Transverse colon (tissue), 4 donors: ENCODE measurements at regions not wholly inside any gene's neighbourhood (a gene's known extent, or its start where the extent isn't known, plus 50 kb on each side); places are given as distances from the start of the nearest gene placed in this dataset.

Experiments
- DNase-seq: peaks from one replicate; pipeline ENCODE4 v3.0.0-alpha.2; 2019
- H3K27ac ChIP-seq, 4 donors: fragments of 200-600 bp; sonication (generic); 2 replicates each; pipeline ENCODE4 v1.5.1; 2016 to 2018; ENCODE audit warnings: inconsistent platforms in 4 of 4
- H3K27me3 ChIP-seq: fragments of 200-600 bp; sonication (generic); 2 replicates; pipeline ENCODE4 v1.5.1; 2017; ENCODE audit warnings: inconsistent platforms
- H3K36me3 ChIP-seq, 4 donors: fragments of 200-600 bp; sonication (generic); 2 replicates each; pipeline ENCODE4 v1.5.1; 2017 to 2019; ENCODE audit warnings: inconsistent platforms in 4 of 4
- H3K4me1 ChIP-seq, 4 donors: fragments of 200-600 bp; sonication (generic); 2 replicates each; pipeline ENCODE4 v1.5.1; 2017 to 2020; ENCODE audit warnings: inconsistent platforms in 4 of 4
- H3K4me3 ChIP-seq, 4 donors: fragments of 200-600 bp; sonication (generic); 1 replicate in 1 of 4; 2 replicates in 3 of 4; pipeline versions ENCODE4 v1.5.1 to v1.6.1; 2017 to 2019; ENCODE audit warnings: inconsistent platforms in 4 of 4
- H3K9me3 ChIP-seq, 2 donors: fragments of 200-600 bp; sonication (generic); 2 replicates each; pipeline ENCODE4 v1.5.1; 2017 to 2019; ENCODE audit warnings: inconsistent platforms in 2 of 2
- EP300 ChIP-seq: sonication (generic); formaldehyde crosslinking; IDR thresholded peaks from one replicate; pipeline ENCODE4 v1.6.1; 2017; ENCODE audit warnings: antibody characterized with exemption, low read depth
- POLR2A ChIP-seq: fragments of 450-650 bp; IDR thresholded peaks from one replicate; pipeline ENCODE4 v1.6.1; 2016; ENCODE audit warnings: antibody characterized with exemption, mild to moderate bottlenecking, moderate library complexity
- POLR2AphosphoS5 ChIP-seq, 3 donors: sonication (generic); formaldehyde crosslinking; IDR thresholded peaks; one replicate each; pipeline ENCODE4 v1.6.1; 2016; ENCODE audit warnings: antibody characterized with exemption in 3 of 3
- WGBS, 2 donors: methylation state at CpG; one replicate each; pipeline ENCODE4 v1.1.5; 2018; ENCODE audit warnings: low coverage in 1 of 2; 5-methylcytosine and 5-hydroxymethylcytosine counted together
- in situ Hi-C, 4 donors: fragments of 200-750 bp; cut with MboI; loops; one replicate each; pipeline versions ENCODE4 v1.15.0 to v1.15.1; 2017; ENCODE audit warnings: low sequenced_read_pairs in 3 of 4, low pct_ligation_motif_present in 1 of 4, low pct_unique_long_range_greater_than_20kb in 1 of 4
- intact Hi-C: fragments of 100-400 bp; cut with DNase I; formaldehyde crosslinking; loops from one replicate; pipeline ENCODE4 v1.15.1; 2023; ENCODE audit warnings: low total_unique reads
- TF ChIP-seq, protein P1 (sequence below), 5 experiments: fragments of 200-600 bp in 3 of 5; fragments of 450-650 bp in 2 of 5; sonication (generic) in 3 of 5; IDR thresholded peaks; 1 replicate in 2 of 5; 2 replicates in 3 of 5; pipeline ENCODE4 v1.5.1; 2016 to 2017; ENCODE audit warnings: antibody characterized with exemption in 5 of 5, inconsistent platforms in 3 of 5, mild to moderate bottlenecking in 2 of 5, moderate library complexity in 1 of 5

DNA sequence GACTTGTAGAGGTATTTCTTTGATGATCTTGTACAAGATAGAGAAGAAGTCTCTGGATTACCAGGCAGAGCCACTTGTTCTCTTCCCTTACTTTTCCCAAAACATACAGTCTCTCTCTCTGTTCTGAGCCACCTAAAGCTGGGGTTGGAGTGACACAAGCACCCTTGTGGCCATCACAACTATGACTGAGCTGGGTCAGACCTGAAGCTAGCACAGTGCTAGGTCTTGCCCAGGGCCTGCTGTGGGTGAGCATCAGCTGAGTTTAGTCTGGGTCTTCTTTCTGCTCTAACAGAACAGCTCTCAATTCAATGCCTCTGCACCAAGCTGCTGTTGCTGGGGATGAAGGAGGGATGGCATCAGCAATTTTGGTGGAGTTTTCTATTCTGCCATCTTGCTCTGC lies 110.2 kb downstream of the HTR1B start:
- intact Hi-C loops, result no loop called here
- Histone ChIP-seq H3K4me1 (no peaks in the 10 kb centered on the region), H3K27me3 (no peaks in the 10 kb centered on the region), H3K36me3 (no peaks in the 10 kb centered on the region), H3K4me3 (no peak overlapping the region), H3K9me3 (no peaks in the 10 kb centered on the region), H3K27ac (no peak overlapping the region)
- in situ Hi-C loops, result no loop called here
- DNase-seq, result no peak
- TF ChIP-seq EP300, result no peak
- TF ChIP-seq, protein P1, sequence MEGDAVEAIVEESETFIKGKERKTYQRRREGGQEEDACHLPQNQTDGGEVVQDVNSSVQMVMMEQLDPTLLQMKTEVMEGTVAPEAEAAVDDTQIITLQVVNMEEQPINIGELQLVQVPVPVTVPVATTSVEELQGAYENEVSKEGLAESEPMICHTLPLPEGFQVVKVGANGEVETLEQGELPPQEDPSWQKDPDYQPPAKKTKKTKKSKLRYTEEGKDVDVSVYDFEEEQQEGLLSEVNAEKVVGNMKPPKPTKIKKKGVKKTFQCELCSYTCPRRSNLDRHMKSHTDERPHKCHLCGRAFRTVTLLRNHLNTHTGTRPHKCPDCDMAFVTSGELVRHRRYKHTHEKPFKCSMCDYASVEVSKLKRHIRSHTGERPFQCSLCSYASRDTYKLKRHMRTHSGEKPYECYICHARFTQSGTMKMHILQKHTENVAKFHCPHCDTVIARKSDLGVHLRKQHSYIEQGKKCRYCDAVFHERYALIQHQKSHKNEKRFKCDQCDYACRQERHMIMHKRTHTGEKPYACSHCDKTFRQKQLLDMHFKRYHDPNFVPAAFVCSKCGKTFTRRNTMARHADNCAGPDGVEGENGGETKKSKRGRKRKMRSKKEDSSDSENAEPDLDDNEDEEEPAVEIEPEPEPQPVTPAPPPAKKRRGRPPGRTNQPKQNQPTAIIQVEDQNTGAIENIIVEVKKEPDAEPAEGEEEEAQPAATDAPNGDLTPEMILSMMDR (IDR thresholded peaks at IDR 0.05), result no peak

DNA sequence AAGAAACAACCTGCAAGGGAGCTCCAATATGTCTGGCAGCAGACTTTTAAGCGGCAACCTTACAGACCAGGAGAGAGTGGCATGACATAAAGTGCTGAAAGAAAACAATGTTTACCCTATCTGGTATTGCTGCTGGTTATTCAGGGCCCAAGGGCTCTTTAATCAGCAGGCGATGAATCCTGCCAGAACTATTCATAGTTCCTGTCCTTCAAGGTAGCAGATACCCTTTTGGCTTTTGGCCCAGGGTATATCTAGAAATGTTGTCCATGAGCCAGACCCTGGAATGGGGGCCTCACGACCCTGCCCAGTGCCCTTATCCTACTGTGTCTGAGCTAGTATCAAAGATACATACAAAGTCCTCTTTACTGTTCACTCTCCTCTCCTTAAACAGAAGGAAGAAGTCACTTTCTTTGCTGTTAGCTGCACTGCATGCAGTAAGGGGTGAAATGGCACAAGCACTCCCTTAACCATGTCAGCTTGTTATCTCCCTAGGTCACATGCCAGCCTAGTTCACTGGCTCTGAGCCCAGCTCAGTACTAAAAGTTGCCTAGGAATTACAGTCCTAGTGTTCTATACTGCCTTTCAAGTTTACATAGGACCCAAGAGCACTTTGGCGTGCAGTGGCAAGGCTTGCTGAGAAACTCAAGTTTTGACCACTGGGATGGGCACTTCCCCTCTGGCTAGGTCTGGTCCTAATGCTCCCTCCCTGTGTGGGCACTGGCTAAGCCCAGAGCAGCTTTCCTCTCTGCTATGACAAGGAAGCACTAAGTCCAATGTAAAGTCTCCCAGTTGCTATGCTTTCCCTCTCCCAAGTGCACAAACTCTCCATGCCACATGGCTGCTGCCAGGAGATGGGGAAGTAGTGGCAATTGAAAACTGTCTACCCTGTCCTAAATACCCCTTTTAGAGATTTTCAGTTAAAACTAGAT lies 122.0 kb downstream of the HTR1B start:
- Histone ChIP-seq H3K4me3 (no peak overlapping the region), H3K27ac (no peak overlapping the region), H3K4me1 (no peaks in the 10 kb centered on the region), H3K9me3 (peaks cover 0 to 1% of the 10 kb centered on the region in 2 donors), H3K27me3 (no peaks in the 10 kb centered on the region), H3K36me3 (no peaks in the 10 kb centered on the region)
- TF ChIP-seq POLR2AphosphoS5 (IDR thresholded peaks at IDR 0.05), result no peak
- TF ChIP-seq, protein P1 (IDR thresholded peaks at IDR 0.05), result no peak
- TF ChIP-seq EP300, result no peak
- no peak for TF ChIP-seq POLR2A
- 66 to 68% methylated on average over 3 to 4 of the region's 4 CpGs for WGBS, 2 donors
- in situ Hi-C loops (no loop called here), intact Hi-C loops (no loop called here)
- DNase-seq, result no peak

DNA sequence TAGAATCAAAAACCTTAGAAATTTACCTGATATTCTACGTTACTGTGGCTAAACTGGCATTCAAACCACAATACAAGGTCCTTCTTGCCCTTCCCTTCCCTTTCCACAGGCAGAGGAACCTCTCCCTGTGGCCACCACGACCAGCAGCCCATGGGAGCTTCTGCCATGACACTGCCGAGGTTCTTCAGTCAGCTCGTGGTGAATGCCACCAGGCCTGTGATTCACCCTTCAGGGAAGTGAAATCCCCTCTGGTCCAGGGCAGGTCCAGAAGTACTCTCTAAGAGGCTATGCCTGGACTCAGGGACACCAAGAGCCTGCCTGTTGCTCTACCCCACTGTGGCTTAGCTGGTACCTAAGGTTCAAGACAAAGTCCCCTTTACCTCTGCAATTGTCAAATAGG lies 123.0 kb downstream of the HTR1B start:
- no peak overlapping the region for H3K27ac ChIP-seq
- WGBS, 2 donors, result 53 to 60% methylated on average over 2 to 4 of the region's 4 CpGs
- intact Hi-C loops (no loop called here), in situ Hi-C loops (no loop called here)
- TF ChIP-seq POLR2AphosphoS5 (IDR thresholded peaks at IDR 0.05), result no peak
- TF ChIP-seq EP300, result no peak
- TF ChIP-seq, protein P1 (IDR thresholded peaks at IDR 0.05), result no peak
- TF ChIP-seq POLR2A, result no peak
- no peak for DNase-seq
- no peak overlapping the region for H3K4me3 ChIP-seq
- H3K4me1 ChIP-seq, result no peaks in the 10 kb centered on the region
- H3K27me3 ChIP-seq, result no peaks in the 10 kb centered on the region
- no peaks in the 10 kb centered on the region for H3K36me3 ChIP-seq
- peaks cover 0 to 9% of the 10 kb centered on the region in 2 donors for H3K9me3 ChIP-seq

DNA sequence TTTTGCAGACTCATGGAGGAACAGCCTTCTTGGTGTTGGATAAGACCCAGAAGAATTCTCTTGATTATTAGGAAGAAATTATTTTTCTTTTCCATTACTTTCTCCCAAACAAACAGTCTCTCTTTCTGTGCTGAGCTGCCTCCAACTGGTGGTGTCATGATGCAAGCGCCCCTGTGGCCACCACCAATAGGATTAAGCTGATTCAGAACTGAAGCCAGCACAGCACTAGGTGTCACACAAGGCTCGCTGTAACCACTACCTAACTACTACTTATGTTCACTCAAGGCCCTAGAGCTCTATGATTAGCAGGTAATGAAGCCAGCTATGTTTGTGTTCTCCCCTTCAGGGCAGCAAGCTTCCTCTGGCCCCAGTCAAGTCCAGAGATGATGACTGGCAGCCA lies 123.4 kb downstream of the HTR1B start:
- no peaks in the 10 kb centered on the region for H3K4me1 ChIP-seq
- intact Hi-C loops (no loop called here), in situ Hi-C loops (no loop called here)
- 64% methylated on average over 2 of the region's 2 CpGs; no CpG with 5 or more reads in 1 of the 2 donors for WGBS, 2 donors
- peaks cover 0 to 10% of the 10 kb centered on the region in 2 donors for H3K9me3 ChIP-seq
- H3K27me3 ChIP-seq, result no peaks in the 10 kb centered on the region
- no peak overlapping the region for H3K4me3 ChIP-seq
- no peak overlapping the region for H3K27ac ChIP-seq
- DNase-seq, result no peak
- TF ChIP-seq POLR2AphosphoS5 (IDR thresholded peaks at IDR 0.05) (no peak), POLR2A (no peak), EP300 (no peak)
- TF ChIP-seq, protein P1 (IDR thresholded peaks at IDR 0.05), result no peak
- no peaks in the 10 kb centered on the region for H3K36me3 ChIP-seq
